WTC11 (cell line): ENCODE measurements at regions not wholly inside any gene's neighbourhood (a gene's known extent, or its start where the extent isn't known, plus 50 kb on each side); places are given as distances from the start of the nearest gene placed in this dataset.

Source experiments
- ATAC-seq: fragments of 200-7000 bp; cut with Tn5 transposase; 2 replicates; pipeline ENCODE4 v1.10.0; 2021; ENCODE audit warnings: mild to moderate bottlenecking, moderate library complexity
- CTCF ChIA-PET: fragments of 300-600 bp; sonication (Branson Sonifier 250); formaldehyde crosslinking; loops from one replicate; lab custom pipeline; 2021; ENCODE audit warnings: antibody characterized with exemption; lab: Charles Lee
- POLR2A ChIA-PET: fragments of 350-600 bp; sonication (Branson Sonifier 250); formaldehyde crosslinking; loops from one replicate; lab custom pipeline; 2021; ENCODE audit warnings: antibody characterized with exemption; lab: Charles Lee
- DNase-seq: peaks from one replicate; pipeline ENCODE4 v3.0.0; 2021; ENCODE audit warnings: low spot score
- H3K27ac Mint-ChIP-seq: 2 replicates; pipeline ENCODE4 v1.8.0; 2021; ENCODE audit warnings: mixed read lengths
- H3K27me3 Mint-ChIP-seq: 2 replicates; pipeline ENCODE4 v1.8.0; 2021; ENCODE audit warnings: low read depth, mild to moderate bottlenecking, moderate library complexity, mixed read lengths
- H3K36me3 Mint-ChIP-seq: 2 replicates; pipeline ENCODE4 v1.8.0; 2021; ENCODE audit warnings: mixed read lengths
- H3K4me1 Mint-ChIP-seq: 2 replicates; pipeline ENCODE4 v1.8.0; 2022; ENCODE audit warnings: mixed read lengths
- H3K4me3 Mint-ChIP-seq: 2 replicates; pipeline ENCODE4 v1.8.0; 2021; ENCODE audit warnings: mild to moderate bottlenecking, moderate library complexity, mixed read lengths
- H3K9me3 Mint-ChIP-seq: 2 replicates; pipeline ENCODE4 v1.8.0; 2021; ENCODE audit warnings: mixed read lengths
- ARID4B ChIP-seq: sonication (generic); formaldehyde crosslinking; IDR thresholded peaks from 2 replicates; pipeline ENCODE4 v1.8.0; 2023; ENCODE audit warnings: missing genetic modification reagents, mild to moderate bottlenecking, borderline replicate concordance
- CTCF ChIP-seq: fragments of 200-600 bp; IDR thresholded peaks from 2 replicates; pipeline ENCODE4 v1.8.0; 2022; ENCODE audit warnings: antibody characterized with exemption
- FOXK1 ChIP-seq: sonication (generic); formaldehyde crosslinking; IDR thresholded peaks from 2 replicates; pipeline ENCODE4 v1.8.0; 2022; ENCODE audit warnings: mild to moderate bottlenecking, moderate library complexity, missing genetic modification reagents
- GRHL2 ChIP-seq: fragments of 250-450 bp; sonication (Bioruptor Pico); IDR thresholded peaks from 2 replicates; pipeline ENCODE4 v1.8.0; 2022; ENCODE audit warnings: mild to moderate bottlenecking, moderate library complexity; ENCODE audit not compliant: insufficient replicate concordance, severe bottlenecking
- JAZF1 ChIP-seq: fragments of 250-450 bp; sonication (Bioruptor Pico); IDR thresholded peaks from 2 replicates; pipeline ENCODE4 v1.9.0; 2021; ENCODE audit warnings: moderate library complexity, mild to moderate bottlenecking, inconsistent platforms
- JUN ChIP-seq: sonication (generic); formaldehyde crosslinking; IDR thresholded peaks from 2 replicates; pipeline ENCODE4 v1.8.0; 2023; ENCODE audit warnings: mild to moderate bottlenecking, missing genetic modification reagents
- MAX ChIP-seq: sonication (generic); formaldehyde crosslinking; IDR thresholded peaks from 2 replicates; pipeline ENCODE4 v1.8.0; 2022; ENCODE audit warnings: mild to moderate bottlenecking, missing genetic modification reagents
- MXD4 ChIP-seq: fragments of 250-450 bp; sonication (Bioruptor Pico); IDR thresholded peaks from 2 replicates; pipeline ENCODE4 v1.8.0; 2021; ENCODE audit warnings: mild to moderate bottlenecking, moderate library complexity, borderline replicate concordance
- NFYB ChIP-seq: sonication (generic); formaldehyde crosslinking; conservative IDR thresholded peaks from 2 replicates; pipeline ENCODE4 v1.8.0; 2022; ENCODE audit warnings: low read depth, missing genetic modification reagents
- NR2C2 ChIP-seq: sonication (generic); formaldehyde crosslinking; IDR thresholded peaks from 2 replicates; pipeline ENCODE4 v1.8.0; 2022; ENCODE audit warnings: mild to moderate bottlenecking, missing genetic modification reagents
- PRDM15 ChIP-seq: sonication (generic); formaldehyde crosslinking; IDR thresholded peaks from 2 replicates; pipeline ENCODE4 v1.8.0; 2022; ENCODE audit warnings: missing genetic modification reagents
- PRRX2 ChIP-seq: fragments of 250-450 bp; sonication (Bioruptor Pico); IDR thresholded peaks from 2 replicates; pipeline ENCODE4 v1.8.0; 2021; ENCODE audit warnings: mild to moderate bottlenecking
- SP1 ChIP-seq: sonication (generic); formaldehyde crosslinking; conservative IDR thresholded peaks from 2 replicates; pipeline ENCODE4 v1.8.1; 2022; ENCODE audit warnings: missing genetic modification reagents
- STAT6 ChIP-seq: sonication (generic); formaldehyde crosslinking; conservative IDR thresholded peaks from 2 replicates; pipeline ENCODE4 v1.8.1; 2023; ENCODE audit warnings: mild to moderate bottlenecking, low read depth, missing genetic modification reagents, moderate library complexity
- ZNF138 ChIP-seq: sonication (generic); formaldehyde crosslinking; conservative IDR thresholded peaks from 2 replicates; pipeline ENCODE4 v1.8.1; 2022; ENCODE audit warnings: mild to moderate bottlenecking, moderate library complexity, missing genetic modification reagents
- ZNF219 ChIP-seq: sonication (generic); formaldehyde crosslinking; IDR thresholded peaks from 2 replicates; pipeline ENCODE4 v1.8.0; 2023; ENCODE audit warnings: missing genetic modification reagents, mild to moderate bottlenecking, borderline replicate concordance

- POLR2A ChIA-PET: no interaction called here
- no peaks in the 10 kb centered on the region for H3K9me3 Mint-ChIP-seq
- H3K4me3 Mint-ChIP-seq: no peak overlapping the region
- H3K27me3 Mint-ChIP-seq: no peaks in the 10 kb centered on the region
- DNase-seq (no peak), ATAC-seq (no peak)
- CTCF ChIA-PET: no interaction called here
- no peak overlapping the region for H3K27ac Mint-ChIP-seq
- H3K36me3 Mint-ChIP-seq: no peaks in the 10 kb centered on the region
- no peaks in the 10 kb centered on the region for H3K4me1 Mint-ChIP-seq
- no peak for TF ChIP-seq JAZF1 (CRISPR knock-in tag)
- no peak for TF ChIP-seq ZNF219 (CRISPR knock-in tag)
- TF ChIP-seq ZNF138: no peak
- no peak for TF ChIP-seq NR2C2 (CRISPR knock-in tag)
- no peak for TF ChIP-seq MAX (CRISPR knock-in tag)
- TF ChIP-seq CTCF: no peak
- TF ChIP-seq ARID4B (CRISPR knock-in tag): no peak
- TF ChIP-seq MXD4 (CRISPR knock-in tag): no peak
- no peak for TF ChIP-seq JUN (CRISPR knock-in tag)
- no peak for TF ChIP-seq FOXK1
- no peak for TF ChIP-seq NFYB (CRISPR knock-in tag)
- TF ChIP-seq GRHL2 (CRISPR knock-in tag): no peak
- TF ChIP-seq STAT6: no peak
- no peak for TF ChIP-seq PRRX2 (CRISPR knock-in tag)
- TF ChIP-seq SP1 (CRISPR knock-in tag): no peak
- no peak for TF ChIP-seq PRDM15 (CRISPR knock-in tag)
These were observed 99.5 kb downstream of the LINC00237 start for GRCh38 chr20:21006611-21007010.
